ENCODE measurements at regions not wholly inside any gene's neighbourhood (a gene's known extent, or its start where the extent isn't known, plus 50 kb on each side); places are given as distances from the start of the nearest gene placed in this dataset.

DNA sequence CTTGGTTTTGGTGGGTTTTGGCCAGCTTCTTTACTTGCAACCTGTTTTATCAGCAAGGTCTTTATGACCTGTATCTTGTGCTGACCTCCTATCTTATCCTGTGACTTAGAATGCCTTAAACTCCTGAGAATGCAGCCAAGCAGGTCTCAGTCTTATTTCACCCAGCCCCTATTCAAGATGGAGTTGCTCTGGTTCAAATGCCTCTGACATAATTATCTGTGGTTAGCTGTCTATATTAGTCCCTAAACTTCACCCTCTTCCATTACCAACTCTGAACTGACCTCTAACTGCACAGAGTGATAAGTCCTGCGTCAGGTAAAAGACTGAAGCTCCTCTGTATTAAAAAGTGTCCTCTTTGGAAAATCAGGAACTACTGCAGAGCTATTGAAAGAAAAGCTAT is 61.9 kb upstream of the CD96 start:
- DNase-seq, result no peak

DNA sequence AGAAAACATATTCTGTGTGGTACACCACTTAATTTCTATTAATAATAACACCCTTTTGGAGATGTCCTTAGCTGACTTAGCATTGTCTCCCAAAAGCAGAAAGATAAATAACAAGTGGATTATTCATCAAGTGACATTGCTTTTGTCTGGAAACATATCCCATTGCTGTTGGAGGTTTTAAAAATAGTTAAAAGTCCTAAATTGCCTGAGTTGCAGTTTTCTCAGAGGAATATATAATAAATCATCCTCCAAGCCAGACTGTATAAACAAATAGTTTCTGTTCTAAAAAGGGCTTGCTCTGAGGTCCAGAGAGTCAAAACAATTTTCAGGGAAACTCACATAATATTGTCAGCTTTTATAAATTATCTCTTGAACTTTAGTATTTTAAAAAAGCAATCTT is 60.4 kb upstream of the CD96 start:
- DNase-seq, result no peak

DNA sequence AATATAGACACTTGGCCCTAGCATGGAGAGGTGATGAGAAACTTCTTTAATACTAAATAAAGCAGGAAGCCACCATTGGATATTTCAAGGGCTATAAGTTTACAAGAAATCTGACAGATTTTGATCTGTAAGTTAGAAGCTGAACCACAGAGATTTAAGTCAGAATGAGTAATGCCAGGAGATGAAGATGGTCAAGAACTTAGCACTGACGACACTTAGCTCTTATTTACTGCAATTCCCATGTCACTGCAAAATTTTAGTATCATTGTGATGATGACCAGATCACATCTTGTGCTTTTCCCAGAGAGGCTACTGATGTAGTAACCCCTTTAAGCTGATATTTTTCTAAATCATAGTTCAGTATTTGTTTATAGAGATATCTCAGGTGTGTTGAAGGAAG is 59.4 kb upstream of the CD96 start:
- no peak for DNase-seq

DNA sequence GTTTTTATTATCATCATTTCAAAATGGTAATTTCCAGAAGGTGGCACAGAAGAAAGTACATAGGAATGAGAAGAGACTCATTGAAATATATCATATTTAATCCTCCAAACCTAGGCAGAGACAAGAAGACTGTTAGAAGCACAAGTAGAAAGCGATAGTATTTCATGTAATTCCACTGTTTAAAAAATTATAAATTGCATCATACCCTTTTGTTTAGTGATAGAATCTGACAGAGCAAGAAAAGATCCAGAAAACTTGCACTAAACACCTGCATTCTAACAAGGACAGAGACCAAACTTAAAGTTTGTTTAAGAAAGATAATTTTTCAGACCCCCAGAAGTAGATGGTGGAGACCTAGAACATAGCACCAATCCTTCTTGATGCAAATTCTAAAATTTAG is 56.9 kb upstream of the CD96 start:
- no peak for DNase-seq
